ENCODE measurements at regions not wholly inside any gene's neighbourhood (a gene's known extent, or its start where the extent isn't known, plus 50 kb on each side); places are given as distances from the start of the nearest gene placed in this dataset.

DNA sequence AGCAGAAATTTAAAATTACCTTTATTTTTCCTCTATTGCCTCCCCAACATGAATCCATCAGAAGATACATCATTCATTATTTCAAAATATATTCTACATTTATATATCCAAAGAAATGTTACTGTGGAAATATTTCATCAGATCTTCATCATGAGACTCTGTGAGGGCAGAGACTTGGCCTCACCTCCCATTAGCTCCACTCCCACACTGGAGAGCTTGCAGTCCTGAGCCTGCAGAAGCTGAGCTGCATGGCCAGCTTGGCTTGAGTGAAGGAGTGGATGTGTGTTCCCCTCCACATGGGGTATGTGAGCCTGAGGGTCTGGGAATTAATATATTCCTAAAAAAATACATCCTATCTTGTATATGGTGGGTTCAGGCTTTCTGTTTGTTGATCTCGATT, 961.9 kb downstream of the TMEM121 start:
- Mint-ChIP-seq H3K27me3 (ENCODE audit: low read depth) (no peaks in the 10 kb centered on the region), H3K9me3 (ENCODE audit: insufficient read depth) (no peaks in the 10 kb centered on the region), H3K27ac (no peak overlapping the region), H3K36me3 (ENCODE audit: low read depth) (no peaks in the 10 kb centered on the region), H3K4me3 (no peak overlapping the region), H3K4me1 (ENCODE audit: low read depth) (peaks cover 23% of the 10 kb centered on the region)
- ChIA-PET CTCF (interaction anchor here (1.0 to 9.0 kb wide), 8 partner anchors 10 to 69 kb away, joined by 3 to 108 read pairs (median 8); no protein-coding TSS in a partner anchor), POLR2A (no interaction called here)
- ATAC-seq = no peak
- DNase-seq = no peak

DNA sequence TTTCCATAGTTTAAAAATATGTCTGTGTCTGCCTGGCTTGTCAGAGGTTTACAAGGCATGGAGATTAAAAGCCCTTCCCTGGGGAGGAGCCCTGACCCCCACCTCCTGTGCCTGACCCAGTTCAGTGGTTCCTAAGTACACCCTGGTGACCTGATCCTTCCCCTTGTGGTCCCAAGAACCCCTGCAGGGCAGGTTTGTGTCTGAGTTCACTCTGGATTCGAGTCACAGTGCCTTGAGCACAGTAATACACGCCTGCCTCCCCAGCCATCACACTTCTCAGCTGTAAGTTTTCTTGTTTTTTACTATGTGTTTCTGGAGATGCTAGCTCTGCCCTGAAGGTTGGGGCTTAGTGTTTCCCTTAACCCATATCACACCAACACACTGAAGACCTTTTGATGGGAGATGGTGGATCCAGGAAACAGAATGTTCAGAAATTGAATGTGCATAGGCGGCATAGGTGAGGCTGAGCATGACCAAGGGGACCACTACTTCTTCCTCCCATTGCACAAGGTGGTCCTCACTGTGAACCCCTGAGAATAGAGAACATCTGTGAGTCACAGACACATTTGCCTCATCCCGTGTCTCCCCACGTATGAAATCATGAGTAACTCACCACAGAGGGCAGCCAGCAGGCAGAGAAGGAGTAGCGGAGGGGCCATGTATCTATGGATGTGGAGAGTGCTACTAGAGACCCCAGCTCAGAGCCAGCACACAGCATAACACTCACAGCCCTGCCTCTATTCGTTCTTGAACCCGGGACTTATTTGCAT, 962.9 kb downstream of the TMEM121 start:
- H3K27ac Mint-ChIP-seq = no peak overlapping the region
- H3K4me1 Mint-ChIP-seq (ENCODE audit: low read depth) = peaks cover 28% of the 10 kb centered on the region
- DNase-seq (no peak), ATAC-seq (peak; percentile 39)
- CTCF ChIA-PET = interaction anchor here (0.9 to 9.0 kb wide), 13 partner anchors 11 to 142 kb away, joined by 3 to 108 read pairs (median 7); no protein-coding TSS in a partner anchor
- no peaks in the 10 kb centered on the region for H3K27me3 Mint-ChIP-seq (ENCODE audit: low read depth)
- no peak overlapping the region for H3K4me3 Mint-ChIP-seq
- no peaks in the 10 kb centered on the region for H3K9me3 Mint-ChIP-seq (ENCODE audit: insufficient read depth)
- no peaks in the 10 kb centered on the region for H3K36me3 Mint-ChIP-seq (ENCODE audit: low read depth)
- POLR2A ChIA-PET = interaction anchor here (0.7 to 1.2 kb wide), 2 partner anchors 13 to 68 kb away, joined by 3 read pairs; no protein-coding TSS in a partner anchor

DNA sequence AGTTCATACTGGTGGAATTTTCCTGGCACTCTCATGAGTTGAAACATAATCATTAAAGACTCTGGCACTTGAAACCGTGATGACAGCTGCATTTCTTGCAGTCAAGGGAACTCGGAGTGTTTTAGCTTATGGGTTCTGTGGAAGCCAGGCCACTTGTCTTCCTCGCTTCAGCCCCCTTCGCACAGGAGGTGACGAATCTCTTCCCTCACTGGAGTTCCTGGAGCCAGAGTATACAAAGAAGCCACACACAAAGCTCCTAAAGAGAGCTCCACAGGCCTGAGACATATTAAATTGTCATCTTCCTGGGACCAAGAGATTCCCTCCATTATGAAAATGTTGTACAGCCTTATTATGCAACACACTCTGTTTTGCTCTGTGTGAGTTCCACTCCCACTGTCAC, 964.1 kb downstream of the TMEM121 start:
- Mint-ChIP-seq H3K27ac (no peak overlapping the region), H3K36me3 (ENCODE audit: low read depth) (no peaks in the 10 kb centered on the region), H3K4me1 (ENCODE audit: low read depth) (peaks cover 36% of the 10 kb centered on the region), H3K27me3 (ENCODE audit: low read depth) (peaks cover 2% of the 10 kb centered on the region), H3K9me3 (ENCODE audit: insufficient read depth) (no peaks in the 10 kb centered on the region), H3K4me3 (no peak overlapping the region)
- no peak for DNase-seq
- no peak for ATAC-seq
- ChIA-PET POLR2A (interaction anchor here (1.2 kb wide), 1 partner anchor 12 kb away, joined by 3 read pairs; no protein-coding TSS in a partner anchor), CTCF (interaction anchor here (0.7 to 9.0 kb wide), 13 partner anchors 11 to 144 kb away, joined by 3 to 108 read pairs (median 5); no protein-coding TSS in a partner anchor)

DNA sequence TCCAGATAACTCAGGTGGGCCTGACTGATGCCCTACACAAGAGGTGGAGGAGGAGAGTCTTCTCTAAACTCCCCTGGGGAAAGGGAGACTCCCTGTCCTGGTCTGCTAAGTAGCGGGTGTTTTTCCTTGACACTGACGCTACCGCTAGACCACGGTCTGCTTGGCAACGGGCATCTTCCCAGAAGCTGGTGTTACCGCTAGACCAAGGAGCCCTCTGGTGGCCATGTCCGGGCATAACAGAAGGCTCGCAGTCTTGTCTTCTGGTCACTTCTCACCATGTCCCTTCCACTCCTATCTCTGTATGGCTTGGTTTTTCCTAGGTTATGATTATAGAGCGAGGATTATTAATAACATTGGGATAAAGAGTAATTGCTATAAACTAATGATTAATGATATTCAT, 965.5 kb downstream of the TMEM121 start:
- DNase-seq (peak; percentile 47), ATAC-seq (no peak)
- Mint-ChIP-seq H3K36me3 (ENCODE audit: low read depth) (no peaks in the 10 kb centered on the region), H3K4me1 (ENCODE audit: low read depth) (peaks cover 34% of the 10 kb centered on the region), H3K27ac (no peak overlapping the region), H3K9me3 (ENCODE audit: insufficient read depth) (no peaks in the 10 kb centered on the region), H3K4me3 (no peak overlapping the region), H3K27me3 (ENCODE audit: low read depth) (peaks cover 2% of the 10 kb centered on the region)
- CTCF ChIA-PET = interaction anchor here (0.8 to 9.0 kb wide), 4 partner anchors 9 to 73 kb away, joined by 5 to 108 read pairs (median 34); no protein-coding TSS in a partner anchor
- POLR2A ChIA-PET = no interaction called here

DNA sequence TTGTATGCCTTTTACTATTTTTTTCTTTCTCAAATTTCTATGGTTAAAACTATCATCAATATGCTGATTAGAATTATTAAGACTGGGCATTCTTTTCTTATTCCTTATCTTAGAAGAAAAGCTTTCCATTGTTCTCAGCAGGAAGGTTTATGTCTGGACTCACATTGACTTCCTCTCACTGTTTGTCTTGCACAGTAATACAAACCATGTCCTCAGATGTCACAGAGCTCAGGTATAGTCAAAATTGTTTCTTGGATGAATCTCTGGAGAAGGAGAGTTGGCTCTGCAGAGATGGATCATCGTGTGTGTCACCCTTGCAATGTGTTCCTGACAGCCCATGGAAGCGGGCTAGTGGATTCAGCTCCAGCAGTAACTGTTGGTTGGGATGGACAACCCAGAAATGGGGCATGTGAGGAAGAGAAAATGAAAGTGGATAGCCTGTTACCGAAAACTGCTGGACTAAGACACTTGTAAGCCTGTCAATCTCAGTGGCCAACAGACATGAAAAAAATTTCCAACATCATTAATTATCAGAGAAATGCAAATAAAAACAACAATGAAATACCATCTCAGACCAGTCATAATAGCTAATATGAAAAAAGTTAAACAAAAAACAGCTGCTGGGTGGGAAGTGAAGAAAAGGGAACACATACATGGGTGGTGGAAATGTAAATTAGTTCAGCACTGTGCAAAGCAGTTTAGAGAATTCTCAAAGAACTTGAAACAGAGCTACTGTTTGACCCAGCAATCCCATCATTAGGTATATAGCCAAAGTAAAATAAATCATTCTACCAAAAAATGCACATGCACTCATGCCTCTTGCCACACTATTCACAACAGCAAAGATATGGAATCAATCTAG, 967.8 kb downstream of the TMEM121 start:
- Mint-ChIP-seq H3K4me1 (ENCODE audit: low read depth) (peaks cover 18% of the 10 kb centered on the region), H3K4me3 (peak overlapping the region; percentile 67), H3K9me3 (ENCODE audit: insufficient read depth) (no peaks in the 10 kb centered on the region), H3K36me3 (ENCODE audit: low read depth) (no peaks in the 10 kb centered on the region), H3K27ac (peak overlapping the region; percentile 26), H3K27me3 (ENCODE audit: low read depth) (peaks cover 10% of the 10 kb centered on the region)
- ATAC-seq (peak; percentile 36), DNase-seq (no peak)
- ChIA-PET CTCF (interaction anchor here (0.5 to 9.0 kb wide), 17 partner anchors 14 to 346 kb away, joined by 3 to 108 read pairs (median 3); no protein-coding TSS in a partner anchor), POLR2A (interaction anchor here (0.9 kb wide), 1 partner anchor 13 kb away, joined by 3 read pairs; no protein-coding TSS in a partner anchor)

- no peaks in the 10 kb centered on the region for H3K36me3 Mint-ChIP-seq (ENCODE audit: low read depth)
- no peak for ATAC-seq
- DNase-seq = no peak
- no peak overlapping the region for H3K27ac Mint-ChIP-seq
- H3K4me1 Mint-ChIP-seq (ENCODE audit: low read depth) = peaks cover 13% of the 10 kb centered on the region
- POLR2A ChIA-PET = interaction anchor here (0.7 kb wide), 1 partner anchor 154 kb away, joined by 3 read pairs; no protein-coding TSS in a partner anchor
- CTCF ChIA-PET = interaction anchor here (0.8 to 2.4 kb wide), 6 partner anchors 9 to 84 kb away, joined by 3 to 9 read pairs (median 5); no protein-coding TSS in a partner anchor
- no peak overlapping the region for H3K4me3 Mint-ChIP-seq
- H3K9me3 Mint-ChIP-seq (ENCODE audit: insufficient read depth) = no peaks in the 10 kb centered on the region
- peaks cover 37% of the 10 kb centered on the region for H3K27me3 Mint-ChIP-seq (ENCODE audit: low read depth)
Observed at GRCh38 chr14:106500571-106500970, 974.2 kb downstream of the TMEM121 start.

GRCh38 chr14:106501898-106502297, 975.5 kb downstream of the TMEM121 start:
- no peak overlapping the region for H3K4me3 Mint-ChIP-seq
- ChIA-PET POLR2A (interaction anchor here (1.3 kb wide), 1 partner anchor 12 kb away, joined by 3 read pairs; no protein-coding TSS in a partner anchor), CTCF (interaction anchor here (0.7 to 2.4 kb wide), 4 partner anchors 9 to 85 kb away, joined by 3 to 9 read pairs (median 4); no protein-coding TSS in a partner anchor)
- ATAC-seq (no peak), DNase-seq (no peak)
- H3K9me3 Mint-ChIP-seq (ENCODE audit: insufficient read depth) = no peaks in the 10 kb centered on the region
- peaks cover 37% of the 10 kb centered on the region for H3K27me3 Mint-ChIP-seq (ENCODE audit: low read depth)
- peaks cover 27% of the 10 kb centered on the region for H3K4me1 Mint-ChIP-seq (ENCODE audit: low read depth)
- no peaks in the 10 kb centered on the region for H3K36me3 Mint-ChIP-seq (ENCODE audit: low read depth)
- no peak overlapping the region for H3K27ac Mint-ChIP-seq

- no peaks in the 10 kb centered on the region for H3K36me3 Mint-ChIP-seq (ENCODE audit: low read depth)
- peaks cover 23% of the 10 kb centered on the region for H3K27me3 Mint-ChIP-seq (ENCODE audit: low read depth)
- ChIA-PET POLR2A (no interaction called here), CTCF (interaction anchor here (1.8 to 6.8 kb wide), 4 partner anchors 14 to 88 kb away, joined by 6 to 84 read pairs (median 40); no protein-coding TSS in a partner anchor)
- peaks cover 61% of the 10 kb centered on the region for H3K4me1 Mint-ChIP-seq (ENCODE audit: low read depth)
- DNase-seq (no peak), ATAC-seq (no peak)
- no peak overlapping the region for H3K27ac Mint-ChIP-seq
- no peaks in the 10 kb centered on the region for H3K9me3 Mint-ChIP-seq (ENCODE audit: insufficient read depth)
- no peak overlapping the region for H3K4me3 Mint-ChIP-seq
Observed at GRCh38 chr14:106505366-106505765, 979.0 kb downstream of the TMEM121 start.

GRCh38 chr14:106506881-106507305, 980.5 kb downstream of the TMEM121 start:
- Mint-ChIP-seq H3K4me1 (ENCODE audit: low read depth) (peaks cover 76% of the 10 kb centered on the region), H3K9me3 (ENCODE audit: insufficient read depth) (no peaks in the 10 kb centered on the region), H3K27ac (peak overlapping the region; percentile 92), H3K27me3 (ENCODE audit: low read depth) (peaks cover 21% of the 10 kb centered on the region), H3K36me3 (ENCODE audit: low read depth) (no peaks in the 10 kb centered on the region), H3K4me3 (peak overlapping the region; percentile 74)
- peak; percentile 79 for DNase-seq
- ATAC-seq = peak; percentile 77
- ChIA-PET POLR2A (interaction anchor here (0.9 kb wide), 1 partner anchor 13 kb away, joined by 3 read pairs; no protein-coding TSS in a partner anchor), CTCF (interaction anchor here (0.8 to 6.8 kb wide), 13 partner anchors 10 to 97 kb away, joined by 3 to 115 read pairs (median 11); no protein-coding TSS in a partner anchor)

GRCh38 chr14:106507354-106507753, 981.0 kb downstream of the TMEM121 start:
- peak; percentile 4 for ATAC-seq
- POLR2A ChIA-PET = interaction anchor here (0.9 kb wide), 1 partner anchor 13 kb away, joined by 3 read pairs; no protein-coding TSS in a partner anchor
- CTCF ChIA-PET = interaction anchor here (0.8 to 6.8 kb wide), 17 partner anchors 11 to 156 kb away, joined by 3 to 115 read pairs (median 5); no protein-coding TSS in a partner anchor
- peak; percentile 48 for DNase-seq
- Mint-ChIP-seq H3K4me3 (peak overlapping the region; percentile 74), H3K9me3 (ENCODE audit: insufficient read depth) (no peaks in the 10 kb centered on the region), H3K27ac (peak overlapping the region; percentile 92), H3K27me3 (ENCODE audit: low read depth) (peaks cover 16% of the 10 kb centered on the region), H3K36me3 (ENCODE audit: low read depth) (no peaks in the 10 kb centered on the region), H3K4me1 (ENCODE audit: low read depth) (peaks cover 81% of the 10 kb centered on the region)

DNA sequence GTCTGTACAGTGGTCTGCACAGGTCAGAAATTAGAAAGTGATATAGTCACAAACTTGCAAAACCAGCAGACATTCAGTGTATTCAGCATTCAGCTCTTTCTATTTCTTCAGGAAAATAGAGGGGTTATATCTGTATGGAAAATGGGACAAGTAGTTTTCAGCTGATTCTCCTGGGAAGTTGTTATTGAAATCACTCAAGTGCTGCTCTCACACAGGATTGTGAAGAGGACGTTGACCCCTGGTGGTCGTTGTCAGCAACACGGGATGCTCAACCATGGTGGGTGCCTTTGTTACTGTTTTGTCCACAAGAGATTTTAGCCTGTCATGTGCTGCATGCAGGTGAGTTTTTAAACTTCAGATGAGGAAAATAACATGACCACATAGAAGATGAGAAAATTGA, 981.8 kb downstream of the TMEM121 start:
- CTCF ChIA-PET = interaction anchor here (1.0 to 6.8 kb wide), 14 partner anchors 12 to 233 kb away, joined by 3 to 115 read pairs (median 8); no protein-coding TSS in a partner anchor
- no peak for ATAC-seq
- H3K36me3 Mint-ChIP-seq (ENCODE audit: low read depth) = no peaks in the 10 kb centered on the region
- peaks cover 86% of the 10 kb centered on the region for H3K4me1 Mint-ChIP-seq (ENCODE audit: low read depth)
- H3K27me3 Mint-ChIP-seq (ENCODE audit: low read depth) = peaks cover 12% of the 10 kb centered on the region
- H3K4me3 Mint-ChIP-seq = no peak overlapping the region
- POLR2A ChIA-PET = no interaction called here
- DNase-seq = no peak
- H3K9me3 Mint-ChIP-seq (ENCODE audit: insufficient read depth) = no peaks in the 10 kb centered on the region
- peak overlapping the region; percentile 33 for H3K27ac Mint-ChIP-seq

All from activated CD8-positive, alpha-beta T cell treated with anti-CD3 and anti-CD28 coated beads, Interleukin-2, amount 10 ng/mL, durations not matched to agents 7 days and 5 days (primary cell).